HG02840 (cell line): ENCODE measurements at regions not wholly inside any gene's neighbourhood (a gene's known extent, or its start where the extent isn't known, plus 50 kb on each side); places are given as distances from the start of the nearest gene placed in this dataset.

Experiments used
- ATAC-seq: cut with Tn5 transposase; IDR thresholded peaks from one replicate; pipeline ENCODE4 v1.9.1; 2021; ENCODE audit warnings: mild to moderate bottlenecking, moderate library complexity, moderate number of reproducible peaks; ENCODE audit not compliant: unreplicated experiment, low FRiP score

DNA sequence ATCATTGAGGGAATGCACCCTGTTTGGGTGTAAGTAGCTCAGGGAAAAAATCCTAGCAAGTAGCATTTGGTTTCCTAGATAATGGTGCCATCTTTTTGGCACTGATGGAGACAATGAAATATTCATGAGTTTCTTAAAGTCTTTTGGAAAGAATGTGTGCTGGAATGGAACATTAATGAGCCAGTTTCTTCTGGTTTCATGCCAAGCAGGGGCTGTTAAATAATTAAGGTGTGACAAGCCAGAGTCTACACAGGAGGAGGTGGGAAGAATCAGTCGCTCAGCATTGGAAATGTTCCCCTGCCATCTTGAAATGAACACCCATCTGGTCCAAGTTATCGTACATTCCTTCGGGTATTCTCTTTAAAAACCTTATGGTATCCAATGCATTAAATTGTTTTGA is 457.3 kb downstream of the RIT2 start:
- ATAC-seq: no peak

DNA sequence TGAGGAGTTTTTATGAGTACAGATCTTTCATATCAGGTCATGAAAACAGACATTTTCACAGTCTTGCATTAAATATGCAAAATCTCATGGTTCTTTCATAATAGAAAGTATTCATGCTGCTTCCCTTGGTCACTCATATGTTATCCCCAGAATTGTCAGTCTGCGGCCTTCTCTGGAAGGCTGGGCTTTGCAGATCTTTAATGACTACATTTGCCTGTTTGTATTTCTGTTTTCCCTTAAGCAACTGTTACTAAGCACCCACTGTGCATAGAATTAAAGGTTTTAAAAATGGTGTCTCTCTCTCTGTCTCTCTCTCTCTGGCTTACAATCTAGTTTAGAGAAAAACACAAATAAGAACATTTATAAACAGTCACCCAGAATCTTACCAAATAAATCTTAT is 456.3 kb downstream of the RIT2 start:
- ATAC-seq: no peak

DNA sequence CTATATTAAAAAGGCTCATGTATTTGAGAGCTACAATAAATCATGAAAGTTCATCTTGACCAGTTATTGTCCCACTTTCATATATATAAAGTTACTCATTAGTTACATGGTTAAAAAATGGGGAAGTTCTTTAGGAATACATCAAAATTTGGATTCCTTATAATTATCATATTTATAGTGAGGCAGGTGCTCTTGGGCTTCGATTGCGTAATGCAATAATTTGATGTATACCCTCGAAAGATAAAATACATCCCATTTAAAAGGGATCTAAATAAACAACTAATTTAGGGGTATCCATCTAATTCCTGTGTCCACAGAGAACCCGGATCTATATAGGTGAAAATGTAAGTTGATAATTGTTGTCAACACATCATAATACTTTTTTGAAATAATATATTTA is 444.6 kb downstream of the RIT2 start:
- no peak for ATAC-seq

DNA sequence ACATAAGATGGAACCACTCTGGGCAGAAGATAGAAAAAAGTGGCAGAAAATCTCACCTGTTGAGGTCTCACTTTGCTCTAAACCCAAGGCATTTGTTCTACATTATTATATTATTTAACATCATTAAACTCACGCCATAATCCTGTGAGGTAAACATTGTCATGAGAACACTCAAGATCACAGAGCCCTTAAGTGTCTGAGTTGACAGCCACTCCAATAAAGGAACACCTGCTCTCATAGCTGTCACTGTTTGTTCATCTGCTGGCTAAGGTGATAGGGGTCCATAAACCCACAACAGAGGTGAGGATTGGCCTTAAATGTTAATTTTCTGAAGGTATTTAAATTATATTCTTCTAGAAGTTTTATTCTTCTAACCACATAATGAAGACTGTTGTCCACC is 439.7 kb downstream of the RIT2 start:
- ATAC-seq: no peak

DNA sequence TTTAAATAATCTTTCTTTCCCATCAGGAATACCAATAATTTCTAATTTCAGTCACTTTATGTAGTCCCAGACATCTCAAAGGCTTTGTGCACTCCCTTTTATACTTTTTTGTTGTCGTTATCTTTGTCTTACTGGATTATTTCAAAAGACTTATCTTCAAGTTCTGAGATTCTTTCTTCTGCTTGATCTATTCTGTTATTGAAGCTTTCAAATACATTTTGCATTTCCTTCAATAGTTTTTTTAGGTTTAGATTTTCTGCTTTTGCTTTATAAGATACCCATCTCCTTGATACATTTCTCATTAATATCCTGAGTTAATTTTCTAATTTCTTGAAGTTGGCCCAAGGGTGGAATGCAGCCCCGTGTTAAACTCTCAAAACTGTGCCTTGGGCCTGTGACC is 432.4 kb downstream of the RIT2 start:
- no peak for ATAC-seq

DNA sequence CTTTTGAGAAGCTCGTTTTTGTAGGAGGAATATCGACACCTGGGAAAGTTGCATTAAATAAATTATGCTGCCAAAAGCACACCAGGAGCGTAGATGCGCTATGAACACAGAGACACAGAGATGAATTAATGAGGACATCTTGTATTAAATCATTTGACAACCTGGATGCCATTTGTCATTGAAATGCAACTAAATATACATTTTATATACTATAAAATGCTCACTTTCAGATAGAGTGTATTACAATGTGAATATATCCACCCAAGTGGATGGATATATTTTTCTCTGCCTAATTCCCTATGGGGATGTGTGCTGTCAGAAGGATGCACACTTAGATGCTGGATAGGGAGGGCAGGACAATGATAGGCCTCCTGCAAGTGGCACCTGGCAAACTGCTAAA is 426.2 kb downstream of the RIT2 start:
- no peak for ATAC-seq
